ENCODE measurements at regions not wholly inside any gene's neighbourhood (a gene's known extent, or its start where the extent isn't known, plus 50 kb on each side); places are given as distances from the start of the nearest gene placed in this dataset.

DNA sequence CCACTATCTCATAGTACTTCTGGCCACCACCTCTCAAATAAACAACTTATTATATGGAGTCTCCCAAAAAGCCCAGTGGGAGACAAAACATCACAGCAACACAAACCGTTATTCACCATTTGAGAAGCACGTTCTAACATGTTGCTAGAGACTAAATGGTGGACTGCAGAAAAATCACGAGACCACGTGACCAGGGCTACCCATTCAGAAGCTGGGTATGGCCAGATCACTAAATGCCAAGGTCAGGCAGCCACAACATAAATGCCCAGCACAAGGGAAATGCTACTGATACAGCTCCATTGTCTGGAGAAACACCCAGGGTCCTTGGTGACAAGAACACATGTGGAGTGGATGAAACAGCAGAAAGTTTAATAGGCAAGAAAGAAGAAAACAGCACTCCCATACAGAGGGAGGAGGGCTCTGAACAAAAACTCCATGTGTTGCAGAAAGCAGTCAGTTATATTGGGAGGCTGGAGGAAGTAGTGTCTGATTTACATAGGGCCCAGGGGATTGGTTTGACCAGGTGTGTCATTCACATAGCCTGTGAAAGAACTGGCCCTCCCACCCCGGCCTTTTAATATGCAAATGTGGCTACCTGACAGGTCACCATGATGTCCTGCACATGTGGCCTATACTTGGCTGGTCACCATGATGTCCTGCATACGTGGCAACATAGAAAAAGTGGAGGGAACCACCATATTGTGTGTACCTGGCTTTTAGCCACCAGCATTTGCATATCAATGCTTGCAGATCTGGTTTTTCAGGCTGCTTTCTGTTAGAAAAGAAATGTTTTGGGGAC lies 97.2 kb downstream of the TRIM36 start:
- H3K36me3 ChIP-seq (ENCODE audit: control insufficient read depth in 2 of 2, extremely low read depth in 1 of 2, insufficient read depth in 2 of 2, low read length in 2 of 2): no peaks in the 10 kb centered on the region
- H2AFZ ChIP-seq (ENCODE audit: control insufficient read depth, low read length): no peak overlapping the region
- no peaks in the 10 kb centered on the region for H3K27me3 ChIP-seq (ENCODE audit: control insufficient read depth, extremely low read depth, insufficient read depth, low read length)
- FAIRE-seq: no peak
- peaks cover 2% of the 10 kb centered on the region for H3K4me1 ChIP-seq (ENCODE audit: control insufficient read depth, extremely low read depth, insufficient read depth, low read length)
- H3K27ac ChIP-seq (ENCODE audit: control insufficient read depth, insufficient read depth, low read length): no peak overlapping the region
- no peaks in the 10 kb centered on the region for H3K9me3 ChIP-seq (ENCODE audit: control insufficient read depth, low read depth, low read length)
- H3K4me2 ChIP-seq (ENCODE audit: control insufficient read depth, extremely low read depth, insufficient read depth, low read depth, low read length): no peak overlapping the region
- DNase-seq (ENCODE audit: low read depth, low spot score): no peak
- H3K79me2 ChIP-seq (ENCODE audit: control insufficient read depth, insufficient read depth, low read length): no peaks in the 10 kb centered on the region
- no peak overlapping the region for H3K9ac ChIP-seq (ENCODE audit: control insufficient read depth, extremely low read depth, insufficient read depth, low read length)
- dilution Hi-C loops (cut with MboI; ENCODE audit: extremely low pct_ligation_motif_present, low sequenced_read_pairs): no loop called here
- TF ChIP-seq, protein P1, sequence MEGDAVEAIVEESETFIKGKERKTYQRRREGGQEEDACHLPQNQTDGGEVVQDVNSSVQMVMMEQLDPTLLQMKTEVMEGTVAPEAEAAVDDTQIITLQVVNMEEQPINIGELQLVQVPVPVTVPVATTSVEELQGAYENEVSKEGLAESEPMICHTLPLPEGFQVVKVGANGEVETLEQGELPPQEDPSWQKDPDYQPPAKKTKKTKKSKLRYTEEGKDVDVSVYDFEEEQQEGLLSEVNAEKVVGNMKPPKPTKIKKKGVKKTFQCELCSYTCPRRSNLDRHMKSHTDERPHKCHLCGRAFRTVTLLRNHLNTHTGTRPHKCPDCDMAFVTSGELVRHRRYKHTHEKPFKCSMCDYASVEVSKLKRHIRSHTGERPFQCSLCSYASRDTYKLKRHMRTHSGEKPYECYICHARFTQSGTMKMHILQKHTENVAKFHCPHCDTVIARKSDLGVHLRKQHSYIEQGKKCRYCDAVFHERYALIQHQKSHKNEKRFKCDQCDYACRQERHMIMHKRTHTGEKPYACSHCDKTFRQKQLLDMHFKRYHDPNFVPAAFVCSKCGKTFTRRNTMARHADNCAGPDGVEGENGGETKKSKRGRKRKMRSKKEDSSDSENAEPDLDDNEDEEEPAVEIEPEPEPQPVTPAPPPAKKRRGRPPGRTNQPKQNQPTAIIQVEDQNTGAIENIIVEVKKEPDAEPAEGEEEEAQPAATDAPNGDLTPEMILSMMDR (optimal IDR thresholded peaks at IDR 0.05 in 1 of 3, IDR thresholded peaks at IDR 0.05 in 1 of 3, conservative IDR thresholded peaks at IDR 0.05 in 1 of 3; ENCODE audit: extremely low read depth in 1 of 3, insufficient read depth in 2 of 3, low read length in 3 of 3): no peak
- no peak for TF ChIP-seq EZH2 (IDR thresholded peaks at IDR 0.05; ENCODE audit: low read length)
- no peaks in the 10 kb centered on the region for H3K9me1 ChIP-seq (ENCODE audit: control insufficient read depth, extremely low read depth, insufficient read depth, low read length)
- H3K4me3 ChIP-seq (ENCODE audit: control insufficient read depth in 2 of 3, extremely low read depth in 1 of 3, insufficient read depth in 2 of 3, low read depth in 1 of 3, low read length in 3 of 3): no peak overlapping the region
- H4K20me1 ChIP-seq (ENCODE audit: control insufficient read depth, extremely low read depth, insufficient read depth, low read length): no peaks in the 10 kb centered on the region

DNA sequence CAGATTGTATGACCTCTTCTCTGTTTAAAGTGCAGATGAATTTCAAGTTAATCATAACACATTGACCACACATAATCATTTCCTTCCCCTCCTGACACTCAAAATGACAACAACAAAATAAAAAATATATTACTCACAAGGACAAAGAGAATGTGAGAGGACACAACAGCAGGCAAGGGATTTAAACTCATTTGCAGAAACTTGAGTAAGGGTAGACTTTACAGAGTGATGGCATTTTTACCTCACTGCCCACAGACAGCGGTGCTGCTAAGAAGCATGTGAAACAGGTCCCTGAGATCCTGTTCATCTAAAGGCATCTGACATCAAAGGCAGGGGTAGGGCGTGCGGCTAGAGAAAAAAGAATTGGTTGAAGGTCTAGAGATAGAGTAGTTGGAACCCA lies 99.0 kb downstream of the TRIM36 start:
- Histone ChIP-seq H4K20me1 (ENCODE audit: control insufficient read depth, extremely low read depth, insufficient read depth, low read length) (no peaks in the 10 kb centered on the region), H3K9me3 (ENCODE audit: control insufficient read depth, low read depth, low read length) (no peaks in the 10 kb centered on the region), H3K27ac (ENCODE audit: control insufficient read depth, insufficient read depth, low read length) (no peak overlapping the region), H3K4me2 (ENCODE audit: control insufficient read depth, extremely low read depth, insufficient read depth, low read depth, low read length) (no peak overlapping the region), H3K9me1 (ENCODE audit: control insufficient read depth, extremely low read depth, insufficient read depth, low read length) (no peaks in the 10 kb centered on the region), H3K79me2 (ENCODE audit: control insufficient read depth, insufficient read depth, low read length) (no peaks in the 10 kb centered on the region), H3K36me3 (ENCODE audit: control insufficient read depth in 2 of 2, extremely low read depth in 1 of 2, insufficient read depth in 2 of 2, low read length in 2 of 2) (no peaks in the 10 kb centered on the region), H3K4me3 (ENCODE audit: control insufficient read depth in 2 of 3, extremely low read depth in 1 of 3, insufficient read depth in 2 of 3, low read depth in 1 of 3, low read length in 3 of 3) (no peak overlapping the region), H2AFZ (ENCODE audit: control insufficient read depth, low read length) (no peak overlapping the region), H3K27me3 (ENCODE audit: control insufficient read depth, extremely low read depth, insufficient read depth, low read length) (no peaks in the 10 kb centered on the region), H3K4me1 (ENCODE audit: control insufficient read depth, extremely low read depth, insufficient read depth, low read length) (peaks cover 2% of the 10 kb centered on the region), H3K9ac (ENCODE audit: control insufficient read depth, extremely low read depth, insufficient read depth, low read length) (no peak overlapping the region)
- no peak for TF ChIP-seq EZH2 (IDR thresholded peaks at IDR 0.05; ENCODE audit: low read length)
- TF ChIP-seq, protein P1 (optimal IDR thresholded peaks at IDR 0.05 in 1 of 3, IDR thresholded peaks at IDR 0.05 in 1 of 3, conservative IDR thresholded peaks at IDR 0.05 in 1 of 3; ENCODE audit: extremely low read depth in 1 of 3, insufficient read depth in 2 of 3, low read length in 3 of 3): no peak
- FAIRE-seq (no peak), DNase-seq (ENCODE audit: low read depth, low spot score) (no peak)
- dilution Hi-C loops (cut with MboI; ENCODE audit: extremely low pct_ligation_motif_present, low sequenced_read_pairs): no loop called here
